Epidermal melanocyte (primary cell): ENCODE measurements at regions not wholly inside any gene's neighbourhood (a gene's known extent, or its start where the extent isn't known, plus 50 kb on each side); places are given as distances from the start of the nearest gene placed in this dataset.
"Not testable (repeated sequence)": the region's sequence is repeated elsewhere in the genome, so short reads cannot be mapped to it uniquely, and the experiment has no call there.

ENCODE experiments used
- DNase-seq: peaks from one replicate; pipeline ENCODE4 v3.0.0; 2011; ENCODE audit warnings: low spot score; ENCODE audit not compliant: insufficient read length

GRCh38 chr3:176873261-176873660 lies 324.0 kb downstream of the TBL1XR1 start:
- DNase-seq: no peak

GRCh38 chr3:176872771-176873209 lies 324.5 kb downstream of the TBL1XR1 start:
- DNase-seq: no peak

GRCh38 chr3:176870451-176870850 lies 326.8 kb downstream of the TBL1XR1 start:
- DNase-seq: no peak

GRCh38 chr3:176867681-176868663 lies 329.3 kb downstream of the TBL1XR1 start:
- no peak for DNase-seq

- no peak for DNase-seq
Observed at GRCh38 chr3:176861137-176861536, 336.1 kb downstream of the TBL1XR1 start.

GRCh38 chr3:176856721-176857120 lies 340.6 kb downstream of the TBL1XR1 start:
- no peak for DNase-seq

GRCh38 chr3:176855901-176856486 lies 341.3 kb downstream of the TBL1XR1 start:
- DNase-seq: no peak

- no peak for DNase-seq
Observed at GRCh38 chr3:176855213-176855612, 342.1 kb downstream of the TBL1XR1 start.

GRCh38 chr3:176850498-176850897 lies 346.8 kb downstream of the TBL1XR1 start:
- no peak for DNase-seq

GRCh38 chr3:176848431-176849214 lies 348.7 kb downstream of the TBL1XR1 start:
- no peak for DNase-seq

- DNase-seq: no peak
Observed at GRCh38 chr3:176842914-176843313, 354.4 kb downstream of the TBL1XR1 start.

GRCh38 chr3:176840641-176841286 lies 356.5 kb downstream of the TBL1XR1 start:
- no peak for DNase-seq

GRCh38 chr3:176839901-176840300 lies 357.4 kb downstream of the TBL1XR1 start:
- DNase-seq: no peak

GRCh38 chr3:176839466-176839865 lies 357.8 kb downstream of the TBL1XR1 start:
- no peak for DNase-seq

- DNase-seq: not testable (repeated sequence)
Observed at GRCh38 chr3:176827244-176827643, 370.0 kb downstream of the TBL1XR1 start.

GRCh38 chr3:176824811-176825210 lies 372.5 kb downstream of the TBL1XR1 start:
- DNase-seq: no peak

GRCh38 chr3:176820764-176821163 lies 376.5 kb downstream of the TBL1XR1 start:
- DNase-seq: no peak

GRCh38 chr3:176816937-176817336 lies 380.3 kb downstream of the TBL1XR1 start:
- DNase-seq: no peak

- peak; percentile 44 for DNase-seq
Observed at GRCh38 chr3:176814285-176814684, 383.0 kb downstream of the TBL1XR1 start.

- DNase-seq: no peak
Observed at GRCh38 chr3:176807938-176808337, 389.3 kb downstream of the TBL1XR1 start.

- no peak for DNase-seq
Observed at GRCh38 chr3:176799675-176800074, 397.6 kb downstream of the TBL1XR1 start.
